ENCODE measurements at regions not wholly inside any gene's neighbourhood (a gene's known extent, or its start where the extent isn't known, plus 50 kb on each side); places are given as distances from the start of the nearest gene placed in this dataset.
A peak's percentile ranks its signal among the peaks of the same experiment; 100 is the strongest.

- TF ChIP-seq CTCF (IDR thresholded peaks at IDR 0.05; ENCODE audit: unreplicated experiment in 3 of 3) = no peak
- H3K27ac Mint-ChIP-seq = peak overlapping the region; percentile 57 to 90 (median 78)
- peaks cover 3% of the 10 kb centered on the region for H3K9me3 Mint-ChIP-seq
- H3K36me3 Mint-ChIP-seq (ENCODE audit: low read depth) = no peaks in the 10 kb centered on the region
- no peak overlapping the region for H3K4me3 Mint-ChIP-seq
- H3K4me1 Mint-ChIP-seq = peaks cover 12% of the 10 kb centered on the region
- no peaks in the 10 kb centered on the region for H3K27me3 Mint-ChIP-seq (ENCODE audit: low read depth)
These were observed 53.1 kb upstream of the GLRA2 start for GRCh38 chrX:14476205-14476604.

GRCh38 chrX:14449773-14450172 is 79.6 kb upstream of the GLRA2 start:
- peaks cover 3% of the 10 kb centered on the region for H3K9me3 Mint-ChIP-seq
- H3K4me1 Mint-ChIP-seq = no peaks in the 10 kb centered on the region
- H3K27ac Mint-ChIP-seq = no peak overlapping the region
- no peak for TF ChIP-seq CTCF (IDR thresholded peaks at IDR 0.05; ENCODE audit: unreplicated experiment in 3 of 3)
- H3K4me3 Mint-ChIP-seq = no peak overlapping the region
- H3K27me3 Mint-ChIP-seq (ENCODE audit: low read depth) = no peaks in the 10 kb centered on the region
- no peaks in the 10 kb centered on the region for H3K36me3 Mint-ChIP-seq (ENCODE audit: low read depth)

- Mint-ChIP-seq H3K4me3 (no peak overlapping the region), H3K27me3 (ENCODE audit: low read depth) (no peaks in the 10 kb centered on the region), H3K9me3 (peaks cover 3% of the 10 kb centered on the region), H3K4me1 (no peaks in the 10 kb centered on the region), H3K27ac (no peak overlapping the region), H3K36me3 (ENCODE audit: low read depth) (no peaks in the 10 kb centered on the region)
- TF ChIP-seq CTCF (IDR thresholded peaks at IDR 0.05; ENCODE audit: unreplicated experiment in 3 of 3) = no peak
These were observed 80.9 kb upstream of the GLRA2 start for GRCh38 chrX:14448406-14448805.

- Mint-ChIP-seq H3K4me1 (no peaks in the 10 kb centered on the region), H3K9me3 (peaks cover 13% of the 10 kb centered on the region), H3K27ac (no peak overlapping the region), H3K36me3 (ENCODE audit: low read depth) (no peaks in the 10 kb centered on the region), H3K27me3 (ENCODE audit: low read depth) (no peaks in the 10 kb centered on the region), H3K4me3 (no peak overlapping the region)
- no peak for TF ChIP-seq CTCF (IDR thresholded peaks at IDR 0.05; ENCODE audit: unreplicated experiment in 3 of 3)
These were observed 89.2 kb upstream of the GLRA2 start for GRCh38 chrX:14440106-14440505.

- Mint-ChIP-seq H3K27me3 (ENCODE audit: low read depth) (no peaks in the 10 kb centered on the region), H3K4me3 (no peak overlapping the region), H3K4me1 (no peaks in the 10 kb centered on the region), H3K36me3 (ENCODE audit: low read depth) (no peaks in the 10 kb centered on the region), H3K27ac (no peak overlapping the region), H3K9me3 (no peaks in the 10 kb centered on the region)
- TF ChIP-seq CTCF (IDR thresholded peaks at IDR 0.05; ENCODE audit: unreplicated experiment in 3 of 3) = no peak
These were observed 101.7 kb upstream of the GLRA2 start for GRCh38 chrX:14427614-14428013.

- no peaks in the 10 kb centered on the region for H3K9me3 Mint-ChIP-seq
- peaks cover 7% of the 10 kb centered on the region for H3K4me1 Mint-ChIP-seq
- TF ChIP-seq CTCF (IDR thresholded peaks at IDR 0.05; ENCODE audit: unreplicated experiment in 3 of 3) = no peak
- H3K36me3 Mint-ChIP-seq (ENCODE audit: low read depth) = no peaks in the 10 kb centered on the region
- H3K27ac Mint-ChIP-seq = peak overlapping the region in 2 of 3 experiments; percentile 85 to 90
- no peaks in the 10 kb centered on the region for H3K27me3 Mint-ChIP-seq (ENCODE audit: low read depth)
- H3K4me3 Mint-ChIP-seq = no peak overlapping the region
These were observed 108.5 kb upstream of the GLRA2 start for GRCh38 chrX:14420841-14421240.

Measured in nephron (organoid).